Upper lobe of left lung (tissue), 6 donors: ENCODE measurements at regions not wholly inside any gene's neighbourhood (a gene's known extent, or its start where the extent isn't known, plus 50 kb on each side); places are given as distances from the start of the nearest gene placed in this dataset.

Source experiments
- ATAC-seq, 2 donors: fragments of 200-7000 bp; cut with Tn5 transposase; one replicate each; pipeline ENCODE4 v1.9.1; 2022; ENCODE audit warnings: mild to moderate bottlenecking in 2 of 2, moderate library complexity in 2 of 2; ENCODE audit not compliant: low FRiP score in 2 of 2
- DNase-seq, 2 donors: peaks; one replicate each; pipeline ENCODE4 v3.0.0-alpha.2; 2019 to 2020
- H3K27ac ChIP-seq, 4 donors: fragments of 200-600 bp; sonication (generic); one replicate each; pipeline ENCODE4 v1.5.1; 2016 to 2019
- H3K27me3 ChIP-seq, 4 donors: fragments of 200-600 bp; sonication (generic); one replicate each; pipeline ENCODE4 v1.5.1; 2017 to 2019
- H3K36me3 ChIP-seq, 4 donors: fragments of 200-600 bp; sonication (generic); one replicate each; pipeline ENCODE4 v1.5.1; 2016 to 2019
- H3K4me1 ChIP-seq, 4 donors: fragments of 200-600 bp; sonication (generic); one replicate each; pipeline ENCODE4 v1.5.1; 2018 to 2019
- H3K4me3 ChIP-seq, 4 donors: fragments of 200-600 bp; sonication (generic); one replicate each; pipeline ENCODE4 v1.5.1; 2017 to 2019; ENCODE audit warnings: mild to moderate bottlenecking in 2 of 4, moderate library complexity in 1 of 4
- H3K9me3 ChIP-seq, 4 donors: fragments of 200-600 bp; sonication (generic); one replicate each; pipeline ENCODE4 v1.5.1; 2018 to 2019
- CTCF ChIP-seq, 6 experiments: fragments of 450-650 bp in 4 of 6; fragments of 200-600 bp in 2 of 6; sonication (generic) in 2 of 6; IDR thresholded peaks; one replicate each; pipeline ENCODE4 v1.5.1; 2016 to 2019; ENCODE audit warnings: antibody characterized with exemption in 6 of 6
- EP300 ChIP-seq, 4 donors: sonication (generic); formaldehyde crosslinking; IDR thresholded peaks; one replicate each; pipeline ENCODE4 v1.5.1; 2017; ENCODE audit warnings: antibody characterized with exemption in 4 of 4, control low read depth in 2 of 4
- POLR2A ChIP-seq, 4 donors: fragments of 450-650 bp; IDR thresholded peaks; one replicate each; pipeline ENCODE4 v1.5.1; 2016 to 2017; ENCODE audit warnings: antibody characterized with exemption in 4 of 4, mild to moderate bottlenecking in 2 of 4
- POLR2AphosphoS5 ChIP-seq, 2 donors: sonication (generic); formaldehyde crosslinking; IDR thresholded peaks; one replicate each; pipeline ENCODE4 v1.5.1; 2017; ENCODE audit warnings: antibody characterized with exemption in 2 of 2
- WGBS, 2 donors: methylation state at CpG; one replicate each; pipeline ENCODE4 v1.1.5; 2017 to 2018; 5-methylcytosine and 5-hydroxymethylcytosine counted together
- donor health status: DM: no; HTN: no; CAD: no; lungs with moderate emphysema.
- donor health status: DM: no; HTN: yes; CAD: no; lungs with severe emphysema.

GRCh38 chr3:144662729-144663128, 691.1 kb downstream of the DIPK2A start:
- Histone ChIP-seq H3K27me3 (no peaks in the 10 kb centered on the region), H3K4me1 (no peaks in the 10 kb centered on the region), H3K4me3 (no peak overlapping the region), H3K9me3 (peaks cover 0 to 7% (median 0%) of the 10 kb centered on the region in 4 donors), H3K36me3 (no peaks in the 10 kb centered on the region), H3K27ac (no peak overlapping the region)
- DNase-seq (no peak), ATAC-seq (no peak)
- TF ChIP-seq EP300 (IDR thresholded peaks at IDR 0.05) (no peak), POLR2AphosphoS5 (IDR thresholded peaks at IDR 0.05) (no peak), POLR2A (IDR thresholded peaks at IDR 0.05) (no peak), CTCF (IDR thresholded peaks at IDR 0.05) (no peak)
- 90 to 98% methylated on average over 3 of the region's 3 CpGs for WGBS, 2 donors

GRCh38 chr3:144663456-144664436, 692.1 kb downstream of the DIPK2A start:
- WGBS, 2 donors = 84 to 86% methylated on average over 6 of the region's 6 CpGs
- no peaks in the 10 kb centered on the region for H3K4me1 ChIP-seq
- no peak for TF ChIP-seq CTCF (IDR thresholded peaks at IDR 0.05)
- DNase-seq = no peak
- no peak overlapping the region for H3K27ac ChIP-seq
- no peaks in the 10 kb centered on the region for H3K36me3 ChIP-seq
- no peaks in the 10 kb centered on the region for H3K27me3 ChIP-seq
- no peak for ATAC-seq
- H3K4me3 ChIP-seq = no peak overlapping the region
- H3K9me3 ChIP-seq = peaks cover 0 to 7% (median 0%) of the 10 kb centered on the region in 4 donors

- TF ChIP-seq POLR2AphosphoS5 (IDR thresholded peaks at IDR 0.05) (no peak), CTCF (IDR thresholded peaks at IDR 0.05) (no peak), EP300 (IDR thresholded peaks at IDR 0.05) (no peak), POLR2A (IDR thresholded peaks at IDR 0.05) (no peak)
- peaks cover 0 to 7% (median 0%) of the 10 kb centered on the region in 4 donors for H3K9me3 ChIP-seq
- ATAC-seq (no peak), DNase-seq (no peak)
- no peaks in the 10 kb centered on the region for H3K4me1 ChIP-seq
- 73 to 82% methylated on average over 1 of the region's 1 CpG for WGBS, 2 donors
- no peak overlapping the region for H3K27ac ChIP-seq
- H3K4me3 ChIP-seq = no peak overlapping the region
- H3K36me3 ChIP-seq = no peaks in the 10 kb centered on the region
- H3K27me3 ChIP-seq = no peaks in the 10 kb centered on the region
Measured at GRCh38 chr3:144665567-144666053, 694.0 kb downstream of the DIPK2A start.

- TF ChIP-seq CTCF (IDR thresholded peaks at IDR 0.05) (no peak), POLR2A (IDR thresholded peaks at IDR 0.05) (no peak), EP300 (IDR thresholded peaks at IDR 0.05) (no peak), POLR2AphosphoS5 (IDR thresholded peaks at IDR 0.05) (no peak)
- DNase-seq (no peak), ATAC-seq (no peak)
- Histone ChIP-seq H3K36me3 (no peaks in the 10 kb centered on the region), H3K27ac (no peak overlapping the region), H3K9me3 (peaks cover 0 to 3% (median 0%) of the 10 kb centered on the region in 4 donors), H3K27me3 (no peaks in the 10 kb centered on the region), H3K4me3 (no peak overlapping the region), H3K4me1 (no peaks in the 10 kb centered on the region)
- 84 to 89% methylated on average over 3 of the region's 3 CpGs for WGBS, 2 donors
Measured at GRCh38 chr3:144670571-144670970, 698.9 kb downstream of the DIPK2A start.
